ENCODE measurements at regions not wholly inside any gene's neighbourhood (a gene's known extent, or its start where the extent isn't known, plus 50 kb on each side); places are given as distances from the start of the nearest gene placed in this dataset.
"Not testable (repeated sequence)": the region's sequence is repeated elsewhere in the genome, so short reads cannot be mapped to it uniquely, and the experiment has no call there.

DNA sequence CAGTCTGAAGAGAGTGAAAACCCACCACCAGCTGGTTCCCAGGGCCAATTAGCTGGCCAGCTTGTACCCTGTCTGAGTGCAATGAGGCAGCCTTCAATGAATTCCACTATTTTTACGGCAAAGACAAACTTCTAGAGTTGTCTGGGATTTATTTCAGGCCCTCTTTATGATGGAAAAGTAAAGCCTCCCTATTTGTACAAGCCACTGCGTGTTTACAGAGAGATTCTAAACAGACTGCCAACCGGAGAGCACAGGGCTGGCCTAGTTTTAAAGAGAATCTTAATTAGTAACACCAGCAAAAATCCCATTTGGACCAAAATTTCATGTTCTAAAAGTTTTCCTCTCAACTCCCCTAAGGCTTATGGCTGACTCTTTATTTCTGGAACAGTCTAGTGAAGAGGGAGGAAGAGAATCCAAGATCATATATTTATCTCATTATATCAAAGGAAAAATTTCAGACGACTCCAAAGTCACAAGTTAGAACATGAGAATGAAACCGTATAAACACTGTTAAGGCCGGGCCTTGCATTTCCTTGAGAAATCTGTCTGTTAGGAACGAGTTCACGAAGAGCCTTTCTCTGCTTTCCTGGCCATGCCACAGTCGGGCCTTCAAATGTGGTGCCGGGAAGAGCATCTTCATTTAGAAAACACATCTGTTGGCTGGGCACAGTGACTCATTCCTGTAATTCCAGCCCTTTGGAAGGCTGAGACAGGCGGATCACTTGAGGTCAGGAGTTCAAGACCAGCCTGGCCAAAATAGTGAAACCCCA, 724.6 kb upstream of the NRP1 start:
- no peak overlapping the region for H3K4me3 ChIP-seq (ENCODE audit: low read length)
- TF ChIP-seq, protein P1, sequence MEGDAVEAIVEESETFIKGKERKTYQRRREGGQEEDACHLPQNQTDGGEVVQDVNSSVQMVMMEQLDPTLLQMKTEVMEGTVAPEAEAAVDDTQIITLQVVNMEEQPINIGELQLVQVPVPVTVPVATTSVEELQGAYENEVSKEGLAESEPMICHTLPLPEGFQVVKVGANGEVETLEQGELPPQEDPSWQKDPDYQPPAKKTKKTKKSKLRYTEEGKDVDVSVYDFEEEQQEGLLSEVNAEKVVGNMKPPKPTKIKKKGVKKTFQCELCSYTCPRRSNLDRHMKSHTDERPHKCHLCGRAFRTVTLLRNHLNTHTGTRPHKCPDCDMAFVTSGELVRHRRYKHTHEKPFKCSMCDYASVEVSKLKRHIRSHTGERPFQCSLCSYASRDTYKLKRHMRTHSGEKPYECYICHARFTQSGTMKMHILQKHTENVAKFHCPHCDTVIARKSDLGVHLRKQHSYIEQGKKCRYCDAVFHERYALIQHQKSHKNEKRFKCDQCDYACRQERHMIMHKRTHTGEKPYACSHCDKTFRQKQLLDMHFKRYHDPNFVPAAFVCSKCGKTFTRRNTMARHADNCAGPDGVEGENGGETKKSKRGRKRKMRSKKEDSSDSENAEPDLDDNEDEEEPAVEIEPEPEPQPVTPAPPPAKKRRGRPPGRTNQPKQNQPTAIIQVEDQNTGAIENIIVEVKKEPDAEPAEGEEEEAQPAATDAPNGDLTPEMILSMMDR (conservative IDR thresholded peaks at IDR 0.05; ENCODE audit: low read depth, low read length) = no peak
- no peak for DNase-seq (ENCODE audit: low read depth)

DNA sequence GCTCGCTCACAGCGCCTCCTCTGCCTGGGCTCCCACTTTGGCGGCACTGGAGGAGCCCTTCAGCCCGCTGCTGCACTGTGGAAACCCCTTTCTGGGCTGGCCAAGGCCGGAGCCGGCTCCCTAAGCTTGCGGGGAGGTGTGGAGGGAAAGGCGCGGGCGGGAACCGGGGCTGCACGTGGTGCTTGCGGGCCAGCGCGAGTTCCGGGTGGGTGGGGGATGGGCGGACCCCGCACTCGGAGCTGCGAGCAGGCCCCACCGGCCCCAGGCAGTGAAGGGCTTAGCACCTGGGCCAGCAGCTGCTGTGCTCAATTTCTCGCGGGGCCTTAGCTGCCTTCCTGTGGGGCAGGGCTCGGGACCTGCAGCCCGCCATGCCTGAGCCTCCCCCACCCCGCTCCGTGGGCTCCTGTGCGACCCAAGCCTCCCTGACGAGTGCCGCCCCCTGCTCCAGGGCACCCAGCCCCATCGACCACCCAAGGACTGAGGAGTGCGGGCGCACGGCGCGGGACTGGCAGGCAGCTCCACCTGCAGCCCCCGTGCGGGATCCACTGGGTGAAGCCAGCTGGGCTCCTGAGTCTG, 721.0 kb upstream of the NRP1 start:
- DNase-seq (ENCODE audit: low read depth); H3K4me3 ChIP-seq (ENCODE audit: low read length): not testable (repeated sequence)

DNA sequence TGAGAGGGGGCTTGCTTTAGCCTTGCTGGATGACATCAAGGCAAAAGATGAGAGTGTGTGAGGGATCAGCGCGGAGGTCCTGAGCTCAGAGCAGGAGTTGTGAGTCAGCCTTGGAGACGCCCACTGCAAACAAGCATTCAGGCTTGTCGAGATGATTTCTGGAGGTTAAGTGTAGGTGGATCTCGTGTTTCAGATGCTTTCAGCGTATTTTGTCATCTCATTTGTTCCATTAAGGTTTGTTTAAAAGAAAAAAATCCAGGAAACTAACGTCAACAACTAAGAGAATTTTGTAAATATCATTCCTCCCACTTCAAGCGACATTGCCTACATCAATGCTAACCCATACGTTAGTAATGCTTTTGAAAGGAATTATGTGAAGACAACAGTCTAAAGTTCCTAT, 715.4 kb upstream of the NRP1 start:
- no peak for DNase-seq (ENCODE audit: low read depth)
- H3K4me3 ChIP-seq (ENCODE audit: low read length) = no peak overlapping the region
- TF ChIP-seq, protein P1 (conservative IDR thresholded peaks at IDR 0.05; ENCODE audit: low read depth, low read length) = no peak

DNA sequence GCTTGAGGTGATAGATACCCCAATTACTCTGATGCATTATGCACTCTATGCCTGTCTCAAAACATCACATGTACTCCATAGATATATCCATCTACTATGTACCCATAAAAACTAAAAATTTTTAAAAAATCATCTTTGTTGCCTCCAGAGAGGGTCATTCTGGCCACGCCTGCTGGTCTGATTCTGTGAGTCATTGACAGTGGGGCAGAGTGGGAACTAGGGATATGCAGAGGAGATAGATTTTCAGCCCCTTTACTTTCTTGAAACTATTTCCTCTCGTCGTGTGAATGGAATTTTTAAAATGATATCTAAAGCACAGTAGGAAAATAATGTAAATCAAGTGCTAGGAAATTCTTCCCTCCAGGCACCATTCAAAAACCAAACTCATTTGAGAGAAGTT, 715.0 kb upstream of the NRP1 start:
- no peak for DNase-seq (ENCODE audit: low read depth)
- no peak overlapping the region for H3K4me3 ChIP-seq (ENCODE audit: low read length)
- TF ChIP-seq, protein P1 (conservative IDR thresholded peaks at IDR 0.05; ENCODE audit: low read depth, low read length) = no peak

DNA sequence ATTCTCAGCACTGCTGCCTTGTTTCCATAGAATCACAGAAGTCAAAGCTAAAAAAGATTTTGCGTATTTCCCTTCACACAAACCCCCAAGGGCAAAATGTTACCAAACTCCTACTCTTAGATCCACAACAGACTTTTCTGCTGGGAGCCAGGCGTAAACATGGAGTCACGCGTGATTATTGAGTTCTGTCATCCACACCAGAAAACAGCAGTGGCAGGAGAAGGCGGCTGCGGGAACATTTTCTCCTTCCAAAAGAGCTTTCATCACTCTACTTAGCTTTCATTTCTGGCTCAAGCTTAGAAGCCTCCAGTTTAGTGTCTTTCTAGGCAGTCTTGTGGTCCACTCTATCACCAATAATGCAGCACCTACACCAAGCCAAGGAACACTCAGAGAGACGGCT, 712.9 kb upstream of the NRP1 start:
- no peak overlapping the region for H3K4me3 ChIP-seq (ENCODE audit: low read length)
- TF ChIP-seq, protein P1 (conservative IDR thresholded peaks at IDR 0.05; ENCODE audit: low read depth, low read length) = no peak
- no peak for DNase-seq (ENCODE audit: low read depth)

DNA sequence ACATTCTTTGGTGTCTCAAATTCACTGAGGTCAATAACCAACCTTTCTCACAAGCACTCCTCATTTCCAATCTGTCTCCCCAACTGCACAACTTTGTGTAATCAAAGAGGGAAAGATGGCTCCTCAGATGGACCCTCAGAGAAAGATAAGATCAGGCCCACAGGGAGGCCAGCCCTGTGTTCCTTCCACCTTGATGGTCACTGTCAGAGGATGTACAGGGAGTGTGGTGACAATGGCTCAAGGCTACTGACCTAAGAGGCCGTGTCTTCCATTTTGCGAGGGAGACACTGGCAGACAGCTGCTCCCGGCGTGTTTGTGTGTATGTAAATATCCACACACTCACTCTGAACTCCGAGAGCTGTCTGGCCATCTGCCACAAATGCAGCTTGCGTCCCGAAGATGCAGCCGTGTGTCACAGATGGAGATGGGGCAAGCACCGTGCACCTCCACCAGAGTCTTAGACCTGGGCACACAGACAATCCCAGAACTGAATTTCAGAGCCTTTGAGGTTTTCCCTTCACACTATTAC, 712.1 kb upstream of the NRP1 start:
- DNase-seq (ENCODE audit: low read depth) = no peak
- TF ChIP-seq, protein P1 (conservative IDR thresholded peaks at IDR 0.05; ENCODE audit: low read depth, low read length) = no peak
- no peak overlapping the region for H3K4me3 ChIP-seq (ENCODE audit: low read length)

DNA sequence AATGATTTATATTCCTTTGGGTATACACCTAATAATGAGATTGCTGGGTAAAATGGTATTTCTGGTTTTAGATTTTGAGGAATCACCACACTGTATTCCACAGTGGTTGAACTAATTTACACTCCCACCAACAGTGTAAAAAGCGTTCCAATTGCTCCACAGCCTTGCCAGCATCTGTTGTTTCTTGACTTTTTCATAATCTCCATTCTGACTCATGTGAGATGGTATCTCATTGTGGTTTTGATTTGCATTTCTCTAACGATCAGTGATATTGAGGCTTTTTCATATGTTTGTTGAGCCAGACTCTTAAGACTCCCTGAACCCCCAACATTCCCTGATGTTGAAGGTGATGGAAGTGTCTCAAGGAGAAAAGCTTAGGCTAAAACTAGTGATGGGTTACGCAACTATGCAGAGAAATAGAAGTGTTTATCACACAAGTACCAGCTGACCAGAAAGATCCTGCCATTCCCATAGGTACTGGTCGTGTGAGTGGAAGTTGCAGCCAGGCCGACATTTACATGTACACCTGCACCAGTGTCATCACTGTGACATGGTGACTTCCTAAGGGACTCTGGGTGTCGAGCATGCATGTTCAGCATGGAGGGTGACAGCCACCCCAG, 711.2 kb upstream of the NRP1 start:
- DNase-seq (ENCODE audit: low read depth) = peak; percentile 6
- TF ChIP-seq, protein P1 (conservative IDR thresholded peaks at IDR 0.05; ENCODE audit: low read depth, low read length) = no peak
- no peak overlapping the region for H3K4me3 ChIP-seq (ENCODE audit: low read length)
